ENCODE measurements at regions not wholly inside any gene's neighbourhood (a gene's known extent, or its start where the extent isn't known, plus 50 kb on each side); places are given as distances from the start of the nearest gene placed in this dataset.
A peak's percentile ranks its signal among the peaks of the same experiment; 100 is the strongest.
"Not testable (repeated sequence)": the region's sequence is repeated elsewhere in the genome, so short reads cannot be mapped to it uniquely, and the experiment has no call there.

DNA sequence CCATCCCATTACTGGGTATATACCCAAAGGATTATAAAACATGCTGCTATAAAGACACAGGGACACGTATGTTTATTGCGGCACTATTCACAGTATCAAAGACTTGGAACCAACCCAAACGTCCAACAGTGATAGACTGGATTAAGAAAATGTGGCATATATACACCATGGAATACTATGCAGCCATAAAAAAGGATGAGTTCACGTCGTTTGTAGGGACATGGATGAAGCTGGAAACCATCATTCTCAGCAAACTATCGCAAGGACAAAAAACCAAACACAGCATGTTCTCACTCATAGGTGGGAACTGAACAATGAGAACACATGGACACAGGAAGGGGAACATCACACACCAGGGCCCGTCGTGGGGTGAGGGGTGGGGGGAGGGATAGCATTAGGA lies 106.1 kb downstream of the CHD1L start:
- DNase-seq, result not testable (repeated sequence)

DNA sequence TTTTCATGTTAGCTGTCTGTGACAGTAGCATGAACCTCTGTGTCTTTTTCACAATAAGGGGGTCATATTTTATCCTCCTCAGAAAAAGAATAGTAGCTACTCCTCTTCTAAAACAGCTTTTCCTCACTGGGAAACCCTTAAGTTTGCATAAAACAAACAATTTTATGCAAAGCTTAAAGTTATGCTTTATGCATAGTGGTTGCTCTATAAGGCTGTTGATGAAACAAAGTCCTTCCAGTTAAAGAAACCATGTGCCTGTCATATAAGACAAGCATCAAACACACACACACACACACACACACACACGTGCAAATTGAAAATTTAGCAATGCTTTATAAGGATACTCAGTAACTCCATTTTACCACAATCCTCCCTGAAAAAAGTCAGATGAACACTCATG lies 107.0 kb downstream of the CHD1L start:
- DNase-seq, result no peak

DNA sequence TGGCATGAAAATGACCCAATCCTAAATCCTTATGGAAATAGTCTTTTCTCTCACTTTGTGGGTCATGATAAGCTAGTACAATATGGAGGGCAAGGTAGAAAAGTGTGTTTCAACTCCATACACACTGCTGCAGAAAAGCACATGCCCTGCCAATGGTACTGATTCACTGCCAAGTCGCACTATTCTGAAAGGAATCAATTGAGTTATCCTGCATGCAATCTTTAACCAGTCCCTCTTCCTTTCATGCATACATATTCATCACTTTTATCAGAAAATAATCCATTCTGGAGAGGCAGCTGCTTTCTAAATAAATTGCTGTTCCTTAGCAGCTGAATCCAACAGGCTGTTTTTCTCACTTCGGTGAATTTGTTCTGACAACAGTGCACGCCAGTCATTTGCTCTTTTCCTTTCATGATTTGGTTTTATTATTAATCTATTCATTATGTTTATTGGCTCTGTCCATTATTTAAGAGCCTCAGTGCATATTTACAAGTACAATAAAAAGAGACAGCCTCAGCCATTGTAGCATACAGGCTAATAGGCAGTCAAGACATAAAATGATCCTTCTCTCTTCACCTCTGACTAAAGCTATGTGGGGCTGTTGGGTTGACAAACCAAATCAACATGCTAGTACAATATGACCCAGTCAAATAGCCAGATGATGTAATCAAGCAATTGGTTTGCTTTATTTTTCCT lies 108.8 kb downstream of the CHD1L start:
- DNase-seq, result no peak

DNA sequence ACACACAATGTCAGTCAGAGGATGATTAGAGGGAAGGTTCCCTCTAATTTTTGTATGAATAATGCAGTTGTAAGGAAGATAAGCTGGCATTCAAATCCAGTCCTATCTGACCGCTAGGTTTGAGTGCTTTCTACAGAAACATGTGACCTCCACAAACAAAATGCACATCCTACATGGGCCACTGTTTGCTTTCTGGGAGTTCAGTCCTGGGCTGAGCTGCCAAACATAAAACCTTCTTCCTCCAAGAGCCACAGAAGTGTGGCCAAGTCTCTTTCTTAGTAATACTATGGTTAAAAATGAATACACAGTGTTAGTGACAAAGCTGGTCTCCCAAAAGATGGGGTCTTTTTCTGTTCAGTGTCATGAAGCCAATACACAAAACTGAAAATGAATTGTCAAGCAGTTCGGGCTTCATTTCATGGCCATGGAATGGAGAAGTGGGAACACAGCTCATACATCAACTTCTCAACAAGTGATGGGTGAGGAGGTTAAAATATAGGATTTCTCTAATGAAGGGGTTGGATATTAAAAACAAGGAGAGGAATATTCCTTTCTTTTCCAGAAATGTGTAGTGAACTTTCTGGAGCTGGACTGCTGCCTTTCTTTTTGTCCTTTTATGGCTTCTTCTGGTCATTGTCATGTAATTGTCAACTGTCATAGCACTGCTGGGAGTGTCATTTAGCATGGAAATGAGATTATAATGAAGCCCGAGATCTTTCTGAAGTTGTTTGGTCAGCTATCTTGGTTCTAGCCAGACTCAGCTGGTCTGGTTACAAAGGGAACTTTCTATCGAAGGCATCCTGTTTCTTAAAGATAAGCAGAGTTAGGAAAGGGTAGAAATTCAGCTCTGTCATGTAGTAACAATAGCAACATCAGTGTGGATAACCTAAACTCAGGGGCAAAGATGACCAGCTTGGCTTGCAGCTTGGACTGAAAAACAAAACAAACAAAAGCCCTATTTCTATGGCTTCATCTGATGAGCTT lies 135.1 kb downstream of the CHD1L start:
- no peak for DNase-seq

DNA sequence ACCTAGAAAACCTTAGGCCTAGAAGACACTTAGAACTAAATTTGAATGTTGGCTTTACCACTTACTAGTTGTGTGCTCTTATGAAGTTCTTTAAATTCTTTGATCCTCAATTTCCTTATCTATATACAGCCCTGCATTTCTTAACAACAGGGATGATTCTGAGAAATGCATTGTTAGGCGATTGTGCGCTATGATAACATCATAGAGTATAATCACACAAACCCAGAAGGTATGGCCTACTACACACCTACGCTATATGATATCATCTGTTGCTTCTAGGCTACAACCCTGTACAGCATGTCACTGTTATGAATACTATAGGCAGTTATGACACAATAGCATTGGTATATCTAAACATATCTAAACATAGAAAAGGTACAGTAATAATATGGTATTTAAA lies 137.4 kb downstream of the CHD1L start:
- DNase-seq, result no peak

DNA sequence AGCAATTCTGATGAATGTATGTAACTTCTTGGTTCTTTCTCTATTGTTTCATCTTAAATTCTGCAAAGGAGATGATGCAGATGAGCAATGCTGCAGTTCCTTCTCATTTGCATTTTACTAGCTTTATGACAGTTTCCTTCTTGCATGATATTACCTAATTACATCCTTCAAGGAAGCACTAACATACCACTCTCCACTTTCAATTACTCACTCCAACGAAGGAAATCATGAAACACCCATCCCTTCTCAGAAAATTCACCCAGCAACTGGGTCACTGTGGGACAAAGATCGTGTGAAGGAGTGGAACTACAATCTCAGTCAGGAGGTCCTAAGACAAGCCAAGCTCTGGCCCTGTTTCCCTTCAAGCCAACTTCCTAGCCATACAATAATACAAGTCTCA lies 142.3 kb downstream of the CHD1L start:
- DNase-seq, result peak; percentile 1 to 39 (median 9)

DNA sequence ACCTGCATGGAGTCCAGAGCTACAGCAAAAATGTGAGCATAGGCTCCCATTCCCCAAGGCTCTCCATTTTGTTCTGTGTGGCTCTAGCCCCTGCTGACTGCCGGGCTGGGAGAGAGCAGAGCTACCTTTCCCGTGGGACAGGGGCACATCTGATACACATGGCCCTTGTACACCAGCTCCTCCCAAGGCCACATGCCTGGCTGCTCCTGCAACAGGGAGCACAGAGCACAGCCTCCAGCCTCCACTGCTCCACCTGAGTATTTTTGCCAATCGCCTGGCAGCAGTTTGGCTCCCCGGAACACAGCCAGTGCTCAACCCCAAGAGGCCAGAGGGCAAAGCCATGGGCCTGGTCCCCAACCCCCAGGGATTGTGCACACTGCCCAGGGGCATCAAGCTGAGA lies 146.5 kb downstream of the CHD1L start:
- DNase-seq, result no peak

DNA sequence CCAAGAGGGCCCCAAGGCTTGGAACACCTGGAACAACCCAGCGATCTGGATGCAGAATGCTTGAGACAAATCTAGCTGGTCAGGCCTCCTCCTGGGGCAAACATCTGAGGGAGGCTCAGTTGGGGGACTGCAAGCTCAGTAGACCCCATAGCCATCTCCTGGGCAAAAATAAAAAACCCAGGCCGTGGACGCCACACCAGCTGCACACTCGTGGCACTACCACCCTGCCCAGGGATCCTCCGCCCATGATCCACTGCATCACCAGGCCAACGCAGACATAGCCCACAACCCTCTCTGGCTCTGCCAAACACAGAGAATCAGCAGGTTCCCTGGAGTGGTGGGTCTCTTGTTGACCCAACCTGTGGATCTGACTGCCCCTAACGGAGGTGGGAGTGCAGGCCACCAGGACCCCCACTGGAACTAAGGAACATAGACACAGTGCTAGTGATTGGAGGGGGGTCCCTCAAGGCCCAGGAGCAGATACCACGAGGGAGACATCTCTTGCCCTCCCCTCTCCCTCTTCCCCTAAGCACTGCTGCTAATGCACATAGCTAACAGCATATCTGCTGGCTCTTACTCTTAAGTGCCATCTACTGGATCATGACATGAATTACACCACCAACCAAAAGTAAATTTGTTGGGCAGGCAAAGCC lies 147.2 kb downstream of the CHD1L start:
- peak; percentile 25 to 61 (median 52) for DNase-seq

DNA sequence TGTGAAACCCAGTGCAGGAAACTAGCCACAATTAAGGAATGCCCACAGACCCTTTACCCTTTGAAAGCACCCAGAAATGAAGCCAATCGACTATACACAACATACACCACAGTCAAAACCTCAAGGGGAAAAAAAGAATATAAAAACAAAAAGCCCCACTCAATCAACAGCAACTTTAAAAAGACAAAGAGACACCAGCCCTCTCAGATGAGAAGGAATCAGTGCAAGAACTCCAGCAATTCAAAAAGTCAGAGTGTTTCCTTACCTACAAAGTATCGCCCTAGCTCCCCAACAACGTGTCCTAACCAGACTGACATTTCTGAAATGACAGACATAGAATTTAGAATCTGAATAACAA lies 147.7 kb downstream of the CHD1L start:
- DNase-seq, result no peak

DNA sequence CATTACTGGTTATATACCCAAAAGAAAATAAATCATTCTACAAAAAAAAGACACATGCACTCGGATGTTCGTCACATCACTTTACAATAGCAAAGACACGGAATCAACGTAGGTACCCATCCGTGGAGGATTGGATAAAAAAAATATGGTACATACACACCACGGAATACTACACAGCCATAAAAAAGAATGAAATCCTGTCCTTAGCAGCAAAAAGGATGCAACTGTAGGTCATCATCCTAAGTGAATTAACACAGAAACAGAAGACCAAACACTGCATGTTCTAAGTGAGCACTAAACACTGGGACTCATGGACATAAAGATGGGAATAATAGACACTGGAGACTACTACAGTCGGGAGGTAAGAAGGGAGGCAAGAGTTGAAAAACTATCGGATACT lies 148.6 kb downstream of the CHD1L start:
- no peak for DNase-seq

DNA sequence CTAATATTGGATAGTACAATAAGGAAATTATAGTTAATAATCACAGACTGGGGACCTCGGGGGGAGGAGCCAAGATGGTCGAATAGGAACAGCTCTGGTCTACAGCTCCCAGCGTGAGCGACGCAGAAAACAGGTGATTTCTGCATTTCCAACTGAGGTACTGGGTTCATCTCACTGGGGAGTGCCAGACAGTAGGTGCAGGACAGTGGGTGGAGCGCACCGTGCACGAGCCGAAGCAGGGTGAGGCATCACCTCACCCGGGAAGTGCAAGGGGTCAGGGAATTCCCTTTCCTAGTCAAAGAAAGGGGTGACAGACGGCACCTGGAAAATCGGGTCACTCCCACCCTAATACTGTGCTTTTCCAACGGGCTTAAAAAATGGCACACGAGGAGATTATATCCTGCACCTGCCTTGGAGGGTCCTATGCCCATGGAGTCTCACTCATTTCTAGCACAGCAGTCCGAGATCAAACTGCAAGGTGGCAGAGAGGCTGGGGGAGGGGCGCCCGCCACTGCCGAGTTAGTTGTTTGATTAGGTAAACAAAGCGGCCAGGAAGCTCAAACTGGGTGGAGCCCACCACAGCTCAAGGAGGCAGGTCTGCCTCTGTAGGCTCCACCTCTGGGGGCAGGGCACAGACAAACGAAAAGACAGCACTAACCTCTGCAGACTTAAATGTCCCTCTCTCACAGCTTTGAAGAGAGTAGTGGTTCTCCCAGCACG lies 138.8 kb upstream of the BCL9 start:
- DNase-seq, result not testable (repeated sequence)

DNA sequence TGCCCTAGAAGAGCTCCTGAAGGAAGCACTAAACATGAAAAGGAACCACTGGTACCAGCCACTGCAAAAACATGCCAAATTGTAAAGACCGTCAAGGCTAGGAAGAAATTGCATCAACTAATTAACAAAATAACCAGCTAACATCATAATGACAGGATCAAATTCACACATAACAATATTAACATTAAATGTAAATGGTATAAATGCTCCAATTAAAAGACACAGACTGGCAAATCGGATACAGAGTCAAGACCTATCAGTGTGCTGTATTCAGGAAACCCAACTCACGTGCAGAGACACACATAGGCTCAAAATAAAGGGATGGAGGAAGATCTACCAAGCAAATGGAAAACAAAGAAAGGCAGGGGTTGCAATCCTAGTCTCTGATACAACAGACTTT lies 137.0 kb upstream of the BCL9 start:
- DNase-seq, result not testable (repeated sequence)

DNA sequence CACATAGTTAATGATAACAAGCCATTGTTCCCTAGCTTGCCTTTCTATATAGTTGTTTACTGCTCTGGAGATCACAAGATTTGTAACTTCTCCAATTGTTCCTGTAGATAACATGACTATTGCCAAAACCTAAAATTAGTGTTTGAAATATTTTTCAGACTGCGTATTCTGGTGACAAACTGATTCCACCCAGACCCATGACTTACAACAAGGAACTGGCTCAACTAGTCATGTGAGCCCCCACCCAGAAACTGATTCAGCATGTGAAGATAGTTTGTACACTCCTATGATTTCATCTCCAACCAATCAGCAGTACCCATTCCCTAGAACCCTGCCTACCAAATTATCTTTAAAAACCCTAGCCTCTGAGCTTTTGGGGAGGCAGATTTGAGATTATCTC lies 131.4 kb upstream of the BCL9 start:
- DNase-seq, result peak; percentile 30 to 38 (median 37)

DNA sequence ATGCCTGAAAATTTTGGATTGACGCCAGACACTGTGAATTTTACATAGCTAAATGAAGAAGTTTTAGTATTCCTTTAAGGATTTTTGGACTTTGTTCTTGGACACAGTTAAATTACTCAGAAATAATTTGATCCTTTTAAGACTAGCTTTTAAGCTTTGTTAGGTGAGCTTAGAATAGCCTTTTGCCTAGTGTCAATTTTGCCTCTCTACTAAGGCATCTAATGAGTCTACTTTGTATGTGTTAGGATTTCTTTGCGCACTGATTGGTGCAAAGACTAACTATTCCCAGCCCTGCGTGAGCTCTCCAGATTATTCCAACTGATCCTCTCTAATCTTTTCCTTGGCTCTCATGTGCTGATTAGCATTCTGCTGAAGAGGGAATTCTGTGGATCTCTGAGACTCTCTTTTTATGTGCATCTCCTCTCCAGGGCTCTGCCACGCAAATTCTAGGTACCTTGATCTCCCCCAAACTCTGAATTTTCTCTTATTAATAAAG lies 128.1 kb upstream of the BCL9 start:
- DNase-seq, result no peak

DNA sequence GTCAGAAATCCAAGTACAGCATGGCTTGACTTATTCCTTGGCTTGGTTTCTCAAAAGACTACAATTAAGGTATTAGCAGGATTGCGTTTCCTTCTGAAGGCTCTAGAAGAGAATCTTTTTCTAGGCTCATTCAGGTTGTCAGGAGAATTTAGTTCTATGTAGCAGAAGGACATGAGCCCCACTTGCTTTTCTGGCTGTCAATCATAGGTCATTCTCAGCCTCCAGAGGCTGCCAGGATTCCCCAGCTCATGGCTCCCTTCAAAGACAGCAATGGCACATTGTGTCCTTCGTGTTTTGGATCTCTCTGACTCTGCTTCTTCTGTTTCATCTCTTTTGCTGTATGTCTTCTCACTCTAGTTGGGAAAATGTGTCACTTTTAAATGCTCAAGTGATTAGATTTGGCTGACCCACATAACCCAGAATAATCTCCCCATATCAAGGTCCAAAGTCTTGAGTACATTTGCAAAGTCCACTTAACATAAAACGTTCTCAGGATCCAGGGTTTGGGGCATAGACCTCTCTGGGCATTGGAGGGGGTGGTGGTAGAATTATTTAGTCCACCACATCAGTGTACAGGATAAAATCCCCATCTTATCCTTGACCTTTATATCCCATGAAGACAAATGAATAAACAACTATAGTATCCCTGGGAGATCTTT lies 126.7 kb upstream of the BCL9 start:
- DNase-seq, result no peak

DNA sequence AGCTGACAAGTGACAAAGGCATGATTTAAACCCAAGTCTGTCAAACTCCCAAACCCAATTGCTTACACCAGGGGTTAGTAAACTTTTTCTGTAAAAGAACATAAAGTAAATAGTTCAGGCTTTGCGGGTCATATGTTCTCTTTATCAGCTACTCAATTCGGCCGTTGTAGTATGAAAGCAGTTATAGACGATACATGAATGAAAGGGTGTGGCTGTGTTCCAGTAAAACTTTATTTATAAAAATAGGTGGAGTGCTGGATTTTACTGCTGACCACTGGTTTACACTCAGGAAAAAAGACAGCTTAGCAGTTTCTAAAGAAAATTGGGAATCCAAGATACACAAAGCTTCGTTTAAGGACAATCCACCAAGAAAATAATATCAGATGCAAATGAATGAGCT lies 124.3 kb upstream of the BCL9 start:
- no peak for DNase-seq

DNA sequence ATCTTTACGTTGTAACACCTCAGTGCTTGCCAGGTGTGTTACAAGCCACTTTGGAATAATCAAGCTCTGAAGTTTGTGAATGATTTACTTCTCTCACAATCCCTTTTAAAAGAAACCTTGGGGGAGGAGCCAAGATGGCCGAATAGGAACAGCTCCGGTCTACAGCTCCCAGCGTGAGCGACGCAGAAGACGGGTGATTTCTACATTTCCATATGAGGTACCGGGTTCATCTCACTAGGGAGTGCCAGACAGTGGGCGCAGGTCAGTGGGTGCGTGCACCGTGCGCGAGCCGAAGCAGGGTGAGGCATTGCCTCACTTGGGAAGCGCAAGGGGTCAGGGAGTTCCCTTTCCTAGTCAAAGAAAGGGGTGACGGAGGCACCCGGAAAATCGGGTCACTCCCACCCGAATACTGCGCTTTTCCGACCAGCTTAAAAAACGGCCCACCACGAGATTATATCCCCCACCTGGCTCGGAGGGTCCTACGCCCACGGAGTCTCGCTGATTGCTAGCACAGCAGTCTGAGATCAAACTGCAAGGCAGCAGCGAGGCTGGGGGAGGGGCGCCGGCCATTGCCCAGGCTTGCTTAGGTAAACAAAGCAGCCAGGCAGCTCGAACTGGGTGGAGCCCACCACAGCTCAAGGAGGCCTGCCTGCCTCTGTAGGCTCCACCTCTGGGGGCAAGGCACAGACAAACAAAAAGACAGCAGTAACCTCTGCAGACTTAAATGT lies 118.0 kb upstream of the BCL9 start:
- DNase-seq, result not testable (repeated sequence)

DNA sequence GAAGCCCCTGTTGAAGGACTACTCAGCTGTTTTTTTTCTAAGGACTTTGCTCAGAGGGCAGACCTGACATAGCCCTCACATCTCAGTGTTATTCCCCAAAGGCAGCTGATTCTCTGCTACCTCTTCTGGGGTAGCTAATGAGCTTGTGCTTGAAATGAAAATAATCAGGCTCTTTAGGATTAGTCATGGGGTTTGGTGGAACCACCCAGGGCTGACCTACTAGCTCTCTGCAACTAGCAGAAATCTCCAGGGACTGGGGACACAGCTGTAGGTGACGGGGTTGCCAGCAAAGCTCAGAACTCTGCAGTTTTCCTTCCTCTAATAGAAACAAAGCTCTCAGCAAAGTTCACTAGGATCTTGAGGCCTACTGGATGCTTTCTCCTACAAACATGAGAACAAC lies 106.4 kb upstream of the BCL9 start:
- no peak for DNase-seq

DNA sequence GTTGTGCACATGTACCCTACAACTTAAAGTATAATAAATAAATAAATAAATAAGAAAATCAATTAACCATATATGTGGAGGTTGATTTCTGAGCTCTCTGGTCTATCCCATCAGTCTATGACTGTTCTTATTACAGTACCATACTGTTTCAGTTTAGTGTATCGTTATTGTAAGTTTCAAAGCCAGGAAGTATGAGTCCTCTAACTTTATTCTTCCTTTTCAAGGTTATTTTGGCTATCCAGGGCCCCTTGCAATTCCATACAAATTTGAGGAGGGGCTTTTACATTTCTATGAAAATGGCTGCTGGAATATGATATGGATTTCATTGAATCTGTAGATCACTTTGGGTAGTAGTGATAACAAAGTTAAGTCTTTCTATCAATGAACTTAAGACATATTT lies 96.9 kb upstream of the BCL9 start:
- DNase-seq, result no peak

DNA sequence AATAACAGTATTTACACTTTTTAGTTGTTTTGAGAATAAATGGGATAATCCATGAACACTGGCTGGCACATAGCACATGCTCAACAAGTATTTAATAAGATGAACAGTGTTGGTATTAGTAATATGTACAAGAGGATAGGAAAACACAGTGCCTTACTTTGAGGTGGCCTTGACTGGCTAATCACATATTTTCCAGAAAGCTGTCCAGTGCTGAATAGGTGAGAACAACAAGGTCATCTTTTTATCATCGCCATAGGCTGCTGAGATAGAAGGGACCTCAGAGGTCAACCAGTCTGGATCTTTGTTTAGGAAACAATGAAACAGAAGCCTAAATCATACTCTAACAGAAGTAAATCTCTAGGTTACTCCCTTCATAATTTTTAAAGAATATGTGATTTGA lies 89.7 kb upstream of the BCL9 start:
- DNase-seq, result no peak

DNA sequence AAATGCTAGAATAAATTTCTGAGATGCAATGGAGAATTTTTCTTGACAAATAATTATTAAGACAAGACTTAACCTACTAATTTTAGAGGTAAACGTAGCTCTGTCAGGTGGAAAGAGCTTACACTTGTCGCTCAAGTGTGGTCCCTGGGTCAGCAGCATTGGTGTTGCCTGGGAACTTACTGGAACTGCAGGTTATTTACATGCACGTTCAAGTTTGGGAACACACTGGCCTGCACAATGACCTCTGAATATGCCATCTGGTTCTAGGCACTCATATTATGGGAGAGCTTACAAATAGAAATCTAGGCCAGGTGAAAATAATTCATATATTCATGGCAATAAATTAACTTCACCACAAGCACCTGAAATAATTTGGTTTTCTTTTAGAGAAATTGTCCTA lies 88.5 kb upstream of the BCL9 start:
- no peak for DNase-seq

DNA sequence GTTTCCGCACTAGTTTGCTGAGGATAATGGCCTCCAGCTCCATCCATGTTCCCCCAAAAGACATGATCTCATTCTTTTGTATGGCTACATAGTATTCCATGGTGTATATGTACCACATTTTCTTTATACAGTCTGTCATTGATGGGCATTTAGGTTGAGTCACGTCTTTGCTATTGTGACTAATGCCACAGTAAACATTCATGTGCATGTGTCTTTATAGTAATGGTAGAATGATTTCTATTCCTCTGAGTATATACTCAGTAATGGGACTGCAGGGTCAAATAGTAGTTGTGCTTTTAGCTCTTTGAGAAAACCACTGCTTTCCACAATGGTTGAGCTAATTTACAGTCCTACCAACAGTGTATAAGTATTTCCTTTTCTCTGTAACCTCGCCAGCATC lies 78.3 kb upstream of the BCL9 start:
- DNase-seq, result no peak
